IMR-90 (cell line): ENCODE measurements at regions not wholly inside any gene's neighbourhood (a gene's known extent, or its start where the extent isn't known, plus 50 kb on each side); places are given as distances from the start of the nearest gene placed in this dataset.

ENCODE experiments used
- ATAC-seq: fragments of 200-7000 bp; cut with Tn5 transposase; 2 replicates; pipeline ENCODE4 v1.9.1; 2020; ENCODE audit warnings: low read depth, mild to moderate bottlenecking, moderate library complexity
- BruUV-seq: library from RNA; stranded (reverse); fragments of 400-500 nt; replicated peaks from 2 replicates; lab custom pipeline; 2021; lab: Mats Ljungman, UMichigan
- CTCF ChIA-PET: fragments of 300-600 bp; formaldehyde crosslinking; extraction: SDS; loops from one replicate; lab custom pipeline; 2021; ENCODE audit warnings: antibody characterized with exemption; lab: Yijun Ruan, JAX
- POLR2A ChIA-PET: fragments of 300-600 bp; sonication (Branson Sonifier 250); formaldehyde crosslinking; loops from one replicate; lab custom pipeline; 2022; ENCODE audit warnings: antibody characterized with exemption; ENCODE audit not compliant: unreplicated experiment; lab: Charles Lee
- DNase-seq: peaks from one replicate; pipeline ENCODE4 v3.0.0; 2013
- H2AFZ ChIP-seq: replicated peaks from 2 replicates; pipeline ENCODE3; 2013; ENCODE audit warnings: low read length, mild to moderate bottlenecking; ENCODE audit not compliant: poor library complexity
- H2AK5ac ChIP-seq: 2 replicates; pipeline ENCODE4 v1.6.1; 2013; ENCODE audit warnings: low read depth, low read length, inconsistent platforms
- H2AK9ac ChIP-seq: replicated peaks from 2 replicates; pipeline ENCODE3; 2013; ENCODE audit warnings: mild to moderate bottlenecking, low read depth, low read length, moderate library complexity; ENCODE audit not compliant: poor library complexity
- H2BK120ac ChIP-seq: 2 replicates; pipeline ENCODE4 v1.6.1; 2013; ENCODE audit warnings: low read depth, low read length, inconsistent platforms
- H2BK15ac ChIP-seq: 3 replicates; pipeline ENCODE4 v1.6.1; 2013; ENCODE audit warnings: low read depth, low read length, inconsistent platforms
- H2BK20ac ChIP-seq: 2 replicates; pipeline ENCODE4 v1.6.1; 2013; ENCODE audit warnings: low read depth, mild to moderate bottlenecking, inconsistent platforms, low read length, moderate library complexity
- H2BK5ac ChIP-seq: 2 replicates; pipeline ENCODE4 v1.6.1; 2013; ENCODE audit warnings: mild to moderate bottlenecking, low read depth, low read length, inconsistent platforms; ENCODE audit not compliant: poor library complexity, severe bottlenecking
- H3K14ac ChIP-seq: replicated peaks from 2 replicates; pipeline ENCODE4 v1.6.1; 2013; ENCODE audit warnings: low read depth, low read length, inconsistent platforms
- H3K18ac ChIP-seq: 2 replicates; pipeline ENCODE4 v1.6.1; 2013; ENCODE audit warnings: low read depth, low read length, control low read depth
- H3K23ac ChIP-seq: 2 replicates; pipeline ENCODE4 v1.6.1; 2013; ENCODE audit warnings: low read depth, low read length, inconsistent platforms
- H3K27ac ChIP-seq: 2 replicates; pipeline ENCODE4 v1.5.1; 2013; ENCODE audit warnings: mild to moderate bottlenecking, control low read depth, low read length; ENCODE audit not compliant: insufficient read depth
- H3K27me3 ChIP-seq: 2 replicates; pipeline ENCODE4 v1.6.1; 2013; ENCODE audit warnings: low read length; ENCODE audit not compliant: control insufficient read depth, insufficient read depth
- H3K36me3 ChIP-seq: 2 replicates; pipeline ENCODE4 v1.6.1; 2013; ENCODE audit warnings: low read length, mixed read lengths; ENCODE audit not compliant: control insufficient read depth, insufficient read depth
- H3K4ac ChIP-seq: 2 replicates; pipeline ENCODE4 v1.6.1; 2013; ENCODE audit warnings: low read depth, low read length, inconsistent platforms
- H3K4me1 ChIP-seq: 2 replicates; pipeline ENCODE4 v1.6.1; 2013; ENCODE audit warnings: low read length, mixed read lengths; ENCODE audit not compliant: control insufficient read depth, insufficient read depth
- H3K4me2 ChIP-seq: 2 replicates; pipeline ENCODE4 v1.6.1; 2013; ENCODE audit warnings: low read depth, mild to moderate bottlenecking, control low read depth, low read length, moderate library complexity
- H3K4me3 ChIP-seq: 2 replicates; pipeline ENCODE4 v1.5.1; 2013; ENCODE audit warnings: low read depth, mild to moderate bottlenecking, control low read depth, low read length, moderate library complexity; ENCODE audit not compliant: insufficient read depth
- H3K56ac ChIP-seq: 2 replicates; pipeline ENCODE4 v1.6.1; 2013; ENCODE audit warnings: low read length, inconsistent platforms; ENCODE audit not compliant: insufficient read depth; ENCODE audit errors: extremely low read depth
- H3K79me1 ChIP-seq, 2 experiments: 2 replicates each; pipeline ENCODE4 v1.6.1; 2013; ENCODE audit warnings: low read length in 2 of 2, inconsistent platforms in 1 of 2, low read depth in 1 of 2
- H3K9ac ChIP-seq: 2 replicates; pipeline ENCODE4 v1.6.1; 2013; ENCODE audit warnings: low read depth, low read length, control low read depth
- H3K9me1 ChIP-seq: 2 replicates; pipeline ENCODE4 v1.6.1; 2013; ENCODE audit warnings: low read length, inconsistent platforms; ENCODE audit not compliant: insufficient read depth
- H3K9me3 ChIP-seq: 2 replicates; pipeline ENCODE4 v1.6.1; 2013; ENCODE audit warnings: low read length; ENCODE audit not compliant: control insufficient read depth, insufficient read depth
- H4K20me1 ChIP-seq: 2 replicates; pipeline ENCODE4 v1.6.1; 2013; ENCODE audit warnings: low read length, inconsistent platforms; ENCODE audit not compliant: insufficient read depth
- H4K5ac ChIP-seq: 2 replicates; pipeline ENCODE4 v1.6.1; 2013; ENCODE audit warnings: mild to moderate bottlenecking, low read depth, low read length, control low read depth
- H4K8ac ChIP-seq, 2 experiments: 2 replicates each; pipeline ENCODE4 v1.6.1; 2013; ENCODE audit warnings: low read depth in 2 of 2, low read length in 2 of 2, control low read depth in 1 of 2, inconsistent platforms in 1 of 2
- H4K91ac ChIP-seq: 2 replicates; pipeline ENCODE4 v1.6.1; 2013; ENCODE audit warnings: low read depth, low read length, inconsistent platforms; ENCODE audit not compliant: insufficient read depth
- CEBPB ChIP-seq: IDR thresholded peaks from 2 replicates; pipeline ENCODE4 v1.6.1; 2012; ENCODE audit warnings: low read depth, low read length, improper control_type of control experiment
- FOS ChIP-seq: fragments of 150-350 bp; IDR thresholded peaks from 2 replicates; pipeline ENCODE4 v1.6.1; 2016; ENCODE audit warnings: low read depth, low read length
- MXI1 ChIP-seq: IDR thresholded peaks from 2 replicates; pipeline ENCODE4 v1.6.1; 2012; ENCODE audit warnings: low read depth, mild to moderate bottlenecking, low read length, moderate library complexity, borderline replicate concordance
- POLR2A ChIP-seq: IDR thresholded peaks from 2 replicates; pipeline ENCODE4 v1.6.1; 2012; ENCODE audit warnings: mild to moderate bottlenecking, low read depth, low read length
- SMC3 ChIP-seq: fragments of 150-350 bp; IDR thresholded peaks from 2 replicates; pipeline ENCODE4 v1.6.1; 2016; ENCODE audit warnings: low read depth, mild to moderate bottlenecking, antibody characterized with exemption, low read length, moderate library complexity
- WGBS, 2 experiments: methylation state at CpG; one replicate each; pipeline versions ENCODE4 v1.1.5 to v1.1.7; 2013; ENCODE audit warnings: missing lambda C conversion rate in 2 of 2; ENCODE audit not compliant: insufficient read length in 1 of 2; ENCODE audit errors: extremely low coverage in 2 of 2; 5-methylcytosine and 5-hydroxymethylcytosine counted together
- dilution Hi-C: fragments of 300-500 bp; cut with HindIII; formaldehyde crosslinking; loops from one replicate; pipeline ENCODE4 v1.14.3; 2018; ENCODE audit warnings: low sequenced_read_pairs; ENCODE audit not compliant: unreplicated experiment
- in situ Hi-C: fragments of 300-500 bp; cut with MboI; formaldehyde crosslinking; loops from 3 replicates; pipeline ENCODE4 v1.14.3; 2019; ENCODE audit warnings: low sequenced_read_pairs, inconsistent platforms, mixed read lengths
- intact Hi-C: fragments of 100-400 bp; cut with micrococcal nuclease; formaldehyde crosslinking; loops from 2 replicates; pipeline ENCODE4 v1.10.0; 2022

DNA sequence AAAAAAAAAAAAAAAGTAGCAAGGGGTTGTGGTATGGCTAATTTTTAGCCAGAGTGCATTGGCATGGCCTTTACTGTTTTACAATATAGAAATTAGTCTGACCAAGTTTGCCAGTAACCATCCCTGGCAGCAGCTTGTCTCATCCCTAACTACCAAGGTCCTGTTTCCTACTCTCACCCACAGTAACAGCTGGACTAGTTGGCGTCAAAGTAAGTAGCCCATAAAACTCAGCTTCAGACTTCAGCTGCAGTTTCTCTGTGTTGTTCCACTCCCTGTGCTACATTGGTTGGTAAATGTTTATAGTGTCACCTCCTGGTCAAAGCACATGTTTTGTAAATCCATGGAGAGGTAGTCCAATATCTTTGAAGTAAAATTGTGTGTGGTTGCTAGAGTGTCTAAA is 691.3 kb downstream of the ZPLD1 start:
- ChIA-PET POLR2A (no interaction called here), CTCF (no interaction called here)
- Histone ChIP-seq H3K56ac (no peak overlapping the region), H3K4me3 (no peak overlapping the region), H4K20me1 (no peaks in the 10 kb centered on the region), H3K79me1 (no peaks in the 10 kb centered on the region), H3K9me3 (no peaks in the 10 kb centered on the region), H2BK120ac (no peak overlapping the region), H4K5ac (no peak overlapping the region), H2AK5ac (no peak overlapping the region), H2AK9ac (no peak overlapping the region), H3K27me3 (no peaks in the 10 kb centered on the region), H3K27ac (no peak overlapping the region), H2BK5ac (no peak overlapping the region), H4K8ac (no peak overlapping the region), H2AFZ (no peak overlapping the region), H3K14ac (no peak overlapping the region), H3K9me1 (no peaks in the 10 kb centered on the region), H2BK20ac (no peak overlapping the region), H3K4ac (no peak overlapping the region), H3K9ac (no peak overlapping the region), H3K36me3 (no peaks in the 10 kb centered on the region), H3K18ac (no peak overlapping the region), H4K91ac (no peak overlapping the region), H3K4me2 (no peak overlapping the region), H3K4me1 (no peaks in the 10 kb centered on the region), H2BK15ac (no peak overlapping the region), H3K23ac (no peak overlapping the region)
- WGBS, 2 experiments, result no CpG with 5 or more reads among the region's 1 CpG
- in situ Hi-C loops, result no loop called here
- no TSS peak for BruUV-seq
- intact Hi-C loops, result no loop called here
- no peak for TF ChIP-seq POLR2A
- TF ChIP-seq FOS, result no peak
- no peak for TF ChIP-seq CEBPB
- TF ChIP-seq MXI1, result no peak
- no peak for TF ChIP-seq SMC3
- dilution Hi-C loops, result no loop called here
- ATAC-seq (no peak), DNase-seq (no peak)
